GM04503 (cell line): ENCODE measurements at regions not wholly inside any gene's neighbourhood (a gene's known extent, or its start where the extent isn't known, plus 50 kb on each side); places are given as distances from the start of the nearest gene placed in this dataset.
"Not testable (repeated sequence)": the region's sequence is repeated elsewhere in the genome, so short reads cannot be mapped to it uniquely, and the experiment has no call there.

Experiments
- DNase-seq: peaks from one replicate; pipeline ENCODE4 v3.0.0-alpha.2; 2012; ENCODE audit warnings: low read depth

DNA sequence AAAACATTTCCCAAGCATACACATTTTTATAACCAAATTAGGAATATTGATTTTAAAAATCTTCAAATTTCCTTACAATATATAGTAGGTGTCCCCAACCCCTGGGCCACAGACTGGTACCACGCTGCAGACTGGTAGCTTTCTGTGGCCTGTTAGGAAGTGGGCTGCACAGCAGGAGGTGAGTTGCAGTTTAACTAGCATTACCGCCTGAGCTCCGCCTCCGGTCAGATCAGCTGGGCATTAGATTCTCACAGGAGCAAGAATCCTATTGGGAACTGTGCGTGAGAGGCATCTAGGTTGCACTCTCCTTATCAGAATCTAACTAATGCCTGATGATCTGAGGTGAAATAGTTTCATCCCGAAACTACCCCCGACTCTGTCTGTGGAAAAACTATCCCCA lies 62.1 kb downstream of the ZWINT start:
- DNase-seq = no peak

DNA sequence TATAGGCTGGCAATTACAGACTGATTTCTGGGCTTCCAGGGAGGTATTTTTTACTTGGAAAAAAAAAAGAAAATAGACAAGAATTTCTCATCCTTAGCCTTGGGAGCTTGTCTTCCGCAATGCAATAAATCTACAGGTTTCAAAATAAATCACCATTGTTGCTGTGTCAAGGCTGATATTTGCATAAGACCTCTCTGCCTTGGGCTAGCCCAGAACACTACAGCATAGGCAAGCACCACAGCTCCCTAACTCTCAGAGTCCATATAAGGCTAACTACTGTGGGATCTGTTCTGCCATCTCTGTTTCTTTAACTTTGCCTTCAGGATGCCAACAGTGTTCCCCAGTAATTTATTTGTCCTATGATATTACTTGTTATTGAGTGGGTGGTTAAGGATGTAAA lies 64.4 kb downstream of the ZWINT start:
- no peak for DNase-seq

DNA sequence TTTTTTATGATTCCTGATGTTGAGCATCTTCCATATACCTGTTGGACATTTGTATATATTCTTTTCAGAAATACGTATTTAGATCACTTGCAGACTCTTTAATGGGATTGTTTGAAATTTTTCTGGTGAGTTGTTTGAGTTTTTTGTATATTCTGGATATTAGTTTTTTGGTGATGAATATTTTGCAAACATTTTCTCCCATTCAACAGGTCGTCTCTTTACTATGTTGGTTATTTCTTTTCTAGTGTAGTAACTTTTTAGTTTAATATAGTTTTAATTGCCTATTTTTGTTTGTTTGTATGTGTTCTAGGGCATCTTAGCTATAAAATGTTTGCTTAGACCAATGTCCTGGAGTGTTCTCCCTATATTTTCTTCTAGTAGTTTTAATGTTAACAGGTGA lies 72.7 kb downstream of the ZWINT start:
- DNase-seq = no peak

DNA sequence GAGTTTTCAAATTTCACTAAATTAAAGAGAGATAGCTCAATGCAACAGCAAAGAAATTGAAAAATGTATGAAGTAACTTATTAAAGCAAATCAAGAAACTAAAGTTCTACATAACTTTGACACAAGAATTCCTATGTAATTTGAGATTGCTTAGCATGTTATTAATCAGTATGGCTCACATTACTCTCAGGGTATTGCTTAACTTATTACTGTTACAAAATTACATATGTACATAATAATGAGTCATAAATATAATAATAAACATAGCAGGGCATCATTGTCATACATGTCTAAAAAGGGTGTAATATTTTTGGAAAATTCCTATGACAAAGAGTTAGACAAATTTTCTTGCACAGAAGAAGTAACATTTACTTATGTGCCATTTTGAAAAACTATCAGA lies 75.0 kb downstream of the ZWINT start:
- DNase-seq = no peak

DNA sequence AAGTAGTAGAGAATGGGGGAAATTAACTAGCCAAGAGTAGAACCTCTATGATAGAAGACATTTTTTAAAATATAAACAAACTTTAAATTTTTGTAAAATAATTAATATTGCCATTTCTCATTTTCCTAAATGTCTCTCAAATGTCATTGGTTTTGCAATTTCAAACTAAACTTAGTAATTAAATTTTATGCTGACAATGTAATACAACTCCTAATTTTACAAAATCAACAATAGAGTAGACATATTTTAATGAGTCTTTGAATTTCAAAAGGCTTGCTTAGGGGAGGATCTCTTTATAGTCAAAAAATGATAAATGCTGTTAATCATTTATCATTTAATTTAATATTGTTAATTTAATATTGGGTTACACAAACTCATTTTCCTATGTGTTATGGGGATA lies 81.8 kb downstream of the ZWINT start:
- DNase-seq = no peak

DNA sequence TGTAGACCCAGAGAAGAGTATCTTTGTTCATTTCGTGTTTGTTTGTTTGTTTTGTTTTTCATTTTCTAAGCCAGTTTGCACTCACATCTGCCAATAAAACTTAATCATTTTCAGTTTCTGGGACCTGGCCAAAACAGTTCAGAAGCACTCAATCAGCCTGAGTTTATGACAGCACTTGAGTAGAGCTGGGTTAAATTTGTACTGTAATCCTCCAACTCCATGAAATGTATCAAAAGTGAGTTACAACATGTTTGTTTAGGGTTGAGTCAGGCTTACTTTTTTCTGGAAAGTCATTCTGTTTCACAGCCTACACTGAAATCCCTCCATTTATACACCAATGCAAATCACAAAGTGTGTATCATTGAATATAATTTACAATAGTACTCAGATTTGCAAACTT lies 91.9 kb downstream of the ZWINT start:
- DNase-seq = no peak

DNA sequence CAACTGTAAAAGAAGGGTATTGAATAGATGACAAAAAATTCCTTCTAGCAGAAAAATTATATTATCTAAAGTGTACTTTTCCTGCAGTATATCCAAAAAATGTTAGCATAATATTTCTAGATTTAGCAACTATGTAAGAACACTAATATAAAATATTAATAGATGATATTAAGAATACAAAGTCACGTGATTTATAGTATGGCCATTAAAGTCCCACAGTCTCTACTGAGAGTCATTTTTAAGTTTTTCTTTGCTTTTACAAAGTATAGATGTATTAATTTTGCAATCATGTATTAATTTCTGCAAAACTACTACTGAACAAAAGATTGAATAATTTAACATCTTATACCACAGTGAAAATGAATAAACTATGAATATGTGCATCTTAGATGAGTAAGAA lies 94.9 kb downstream of the ZWINT start:
- no peak for DNase-seq

DNA sequence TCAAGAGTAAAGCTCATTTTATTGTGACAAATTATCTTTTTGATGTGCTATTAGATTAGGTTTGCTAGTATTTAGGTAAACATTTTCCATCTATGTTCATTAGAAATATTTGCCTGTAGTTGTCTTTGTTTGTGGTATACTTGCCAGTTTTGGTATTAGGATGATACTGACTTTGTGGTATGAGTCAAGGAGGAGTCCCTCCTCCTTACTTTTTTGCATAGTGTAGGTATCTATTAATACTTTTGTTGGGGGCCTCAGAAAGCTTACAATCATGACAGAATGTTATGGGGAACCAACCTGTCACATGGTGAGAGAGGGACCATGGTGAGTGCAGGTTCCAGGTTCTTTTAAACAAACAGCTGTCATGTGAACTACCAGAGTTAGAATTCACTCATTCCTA lies 102.1 kb downstream of the ZWINT start:
- no peak for DNase-seq

DNA sequence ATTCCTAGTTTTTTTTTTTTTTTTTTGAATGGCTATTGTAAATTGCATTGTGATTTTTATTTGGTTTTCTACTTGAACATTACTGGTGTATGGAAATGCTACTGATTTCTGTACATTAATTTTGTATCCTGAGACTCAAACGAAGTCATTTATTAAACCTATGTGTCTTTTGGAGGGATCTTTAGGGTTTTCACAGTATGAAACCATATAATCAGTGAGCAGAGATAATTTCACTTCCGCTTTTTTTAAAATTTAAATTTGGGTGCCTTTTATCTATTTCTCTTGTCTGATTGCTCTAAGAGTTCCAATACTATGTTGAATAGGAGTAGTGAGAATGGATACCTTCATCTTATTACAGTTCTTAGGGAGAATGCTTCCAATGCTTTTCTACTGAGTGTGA lies 102.7 kb downstream of the ZWINT start:
- no peak for DNase-seq

DNA sequence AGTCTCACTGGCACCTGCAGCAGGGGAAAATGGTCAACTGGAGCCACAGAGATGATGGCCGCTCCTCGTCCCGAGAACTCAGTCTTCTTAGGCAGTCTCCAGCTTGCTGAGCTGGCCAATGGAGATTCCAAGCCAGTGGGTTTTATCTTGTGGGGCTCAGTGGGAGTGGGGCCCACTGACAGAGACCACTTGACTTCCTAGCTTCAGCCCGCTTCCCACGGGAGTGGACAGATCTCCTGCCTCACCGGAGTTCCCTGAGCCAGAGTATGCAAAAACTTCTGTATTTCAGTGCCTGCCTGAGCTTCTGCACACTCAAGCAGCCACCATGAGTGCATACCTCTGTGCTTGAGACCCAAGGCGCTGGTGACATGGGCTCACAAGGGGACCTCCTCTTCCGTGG lies 105.8 kb downstream of the ZWINT start:
- DNase-seq = no peak

DNA sequence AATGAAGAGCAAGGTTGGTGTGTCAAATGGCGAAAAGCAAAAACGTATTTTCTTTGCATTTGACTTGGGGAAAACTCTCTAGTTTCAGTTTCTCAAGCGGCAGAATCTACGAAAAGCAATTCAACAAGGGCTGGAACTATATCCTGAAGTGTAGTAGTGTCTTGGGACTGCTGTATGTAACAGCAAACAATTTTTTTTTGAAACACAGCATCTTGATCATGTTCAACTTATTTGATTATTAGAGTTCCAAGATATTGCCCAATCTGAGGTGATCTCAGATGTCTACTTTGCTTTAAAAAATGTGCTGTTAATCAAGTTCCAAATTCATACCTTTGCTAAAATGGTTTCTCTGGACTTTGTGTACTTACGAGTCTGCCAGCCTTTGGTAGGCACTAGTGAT lies 120.6 kb downstream of the ZWINT start:
- no peak for DNase-seq

DNA sequence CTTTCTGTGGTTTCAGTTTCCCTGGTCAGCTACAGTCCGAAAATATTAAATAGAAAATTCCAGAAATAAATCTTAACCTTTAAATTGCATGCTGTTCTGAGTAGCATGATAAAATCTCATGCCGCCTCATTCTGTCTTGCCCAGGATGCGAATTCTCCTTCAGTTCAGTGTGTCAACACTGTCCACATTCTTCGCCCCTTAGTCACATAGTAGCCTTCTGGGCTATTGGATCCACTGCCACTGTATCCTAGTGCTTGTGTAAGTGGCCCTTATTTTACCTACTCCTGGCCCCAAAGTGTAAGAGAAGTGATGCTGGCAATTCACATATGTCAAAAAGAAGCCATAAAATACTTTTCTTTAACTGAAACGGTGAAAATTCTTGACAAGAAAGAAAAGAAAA lies 129.6 kb downstream of the ZWINT start:
- no peak for DNase-seq

DNA sequence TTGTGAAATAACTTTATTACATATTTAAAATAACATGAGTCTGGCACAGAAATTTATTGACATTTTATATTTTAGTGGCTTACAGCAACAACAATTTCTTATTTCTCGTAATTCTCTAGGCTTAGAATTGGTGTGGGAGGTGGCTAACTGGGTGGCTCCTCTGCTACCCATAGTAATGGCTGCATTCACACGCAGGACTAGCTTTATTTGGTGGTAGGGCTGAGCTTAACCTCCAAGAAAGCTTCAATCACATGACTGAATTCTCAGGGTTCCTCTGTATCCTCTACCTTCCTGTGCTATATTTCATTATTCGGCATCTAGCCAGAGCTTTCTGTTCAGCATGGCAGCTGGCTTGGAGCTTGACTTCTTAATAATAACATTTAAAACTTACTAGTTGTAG lies 138.8 kb downstream of the ZWINT start:
- DNase-seq = no peak

DNA sequence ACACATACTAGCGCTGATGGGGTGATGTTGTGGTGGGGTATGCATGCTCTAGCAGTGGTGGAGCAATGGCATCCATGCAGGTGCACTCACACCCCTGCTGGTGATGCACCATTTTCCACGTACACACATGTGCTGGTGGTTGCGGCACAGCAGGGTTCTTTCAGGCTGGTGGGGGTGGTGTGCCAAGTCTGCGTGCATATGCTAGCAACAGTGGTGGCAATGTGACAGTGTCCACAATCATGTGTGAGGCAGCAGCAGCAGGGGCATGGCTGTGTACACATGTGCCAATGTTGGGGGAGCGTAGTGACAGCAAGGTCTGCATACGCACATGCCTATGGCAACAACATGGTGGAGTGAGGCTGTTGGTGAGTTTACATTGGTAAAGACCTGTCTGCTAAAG lies 148.1 kb downstream of the ZWINT start:
- no peak for DNase-seq

DNA sequence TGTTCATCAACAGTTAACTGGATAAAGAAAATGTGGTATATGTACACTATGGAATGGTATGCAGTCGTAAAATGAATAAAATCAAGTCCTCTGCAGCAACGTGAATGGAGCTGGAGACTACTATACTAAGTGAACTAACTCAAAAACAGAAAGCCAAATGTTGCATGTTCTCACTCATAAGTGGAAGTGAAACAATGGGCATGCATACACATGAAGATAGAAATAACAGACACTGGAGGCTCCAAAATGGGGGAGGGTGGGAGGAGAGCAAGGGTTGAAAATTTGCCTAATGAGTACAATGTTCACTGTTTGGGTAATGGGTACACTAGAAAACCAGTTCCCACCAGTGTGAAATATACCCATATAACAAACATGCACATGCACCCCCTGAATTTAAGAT lies 179.5 kb downstream of the ZWINT start:
- DNase-seq = no peak

DNA sequence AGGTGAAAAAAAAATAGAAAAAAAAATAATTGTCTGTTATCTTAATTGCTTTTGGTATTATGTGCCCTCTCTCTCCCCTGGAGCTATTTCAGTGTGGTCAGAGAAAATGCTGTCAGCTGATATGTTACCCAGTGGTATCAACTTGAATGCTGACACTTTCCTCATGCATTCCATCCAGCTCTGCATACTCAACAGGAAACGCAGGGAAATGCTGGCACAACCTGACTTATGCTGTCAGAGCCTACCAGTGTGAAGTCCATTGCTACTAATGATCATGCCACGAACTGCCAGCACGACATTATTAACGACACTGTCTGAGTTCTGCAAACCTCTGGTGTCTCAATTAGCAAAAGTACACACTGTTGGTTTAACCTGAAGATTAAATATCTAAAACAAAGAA lies 182.8 kb downstream of the ZWINT start:
- no peak for DNase-seq

DNA sequence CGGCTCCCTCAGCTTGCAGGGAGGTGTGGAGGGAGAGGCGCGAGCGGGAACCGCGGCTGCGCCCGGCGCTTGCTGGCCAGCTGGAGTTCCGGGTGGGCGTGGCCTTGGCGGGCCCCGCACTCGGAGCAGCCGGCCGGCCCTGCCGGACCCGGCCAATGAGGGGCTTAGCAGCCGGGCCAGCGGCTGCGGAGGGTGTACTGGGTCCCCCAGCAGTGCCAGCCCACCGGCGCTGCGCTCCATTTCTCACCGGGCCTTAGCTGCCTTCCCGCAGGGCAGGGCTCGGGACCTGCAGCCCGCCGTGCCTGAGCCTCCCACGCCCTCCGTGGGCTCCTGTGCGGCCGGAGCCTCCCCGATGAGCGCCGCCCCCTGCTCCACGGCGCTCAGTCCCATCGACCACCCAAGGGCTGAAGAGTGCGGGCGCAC lies 206.0 kb downstream of the ZWINT start:
- not testable (repeated sequence) for DNase-seq

DNA sequence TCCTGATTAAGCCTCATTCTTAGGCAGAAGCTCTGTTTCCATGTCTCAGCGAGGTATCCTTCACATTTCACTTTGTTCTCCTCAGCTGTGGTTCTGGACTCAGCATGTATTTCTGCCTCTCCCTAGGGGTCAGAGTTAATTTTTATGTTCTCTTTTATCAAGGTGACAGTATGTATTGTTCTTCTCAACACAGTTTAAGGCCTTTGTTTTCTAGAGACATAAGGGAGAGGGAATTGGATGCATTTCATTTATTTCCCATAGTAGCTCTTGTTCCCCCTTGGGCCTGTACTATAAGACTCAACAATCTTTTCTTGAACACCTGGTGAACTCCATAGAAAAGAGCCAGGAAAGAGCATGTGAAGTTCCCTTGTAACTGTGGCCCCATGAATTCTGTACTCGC lies 214.3 kb downstream of the ZWINT start:
- no peak for DNase-seq

DNA sequence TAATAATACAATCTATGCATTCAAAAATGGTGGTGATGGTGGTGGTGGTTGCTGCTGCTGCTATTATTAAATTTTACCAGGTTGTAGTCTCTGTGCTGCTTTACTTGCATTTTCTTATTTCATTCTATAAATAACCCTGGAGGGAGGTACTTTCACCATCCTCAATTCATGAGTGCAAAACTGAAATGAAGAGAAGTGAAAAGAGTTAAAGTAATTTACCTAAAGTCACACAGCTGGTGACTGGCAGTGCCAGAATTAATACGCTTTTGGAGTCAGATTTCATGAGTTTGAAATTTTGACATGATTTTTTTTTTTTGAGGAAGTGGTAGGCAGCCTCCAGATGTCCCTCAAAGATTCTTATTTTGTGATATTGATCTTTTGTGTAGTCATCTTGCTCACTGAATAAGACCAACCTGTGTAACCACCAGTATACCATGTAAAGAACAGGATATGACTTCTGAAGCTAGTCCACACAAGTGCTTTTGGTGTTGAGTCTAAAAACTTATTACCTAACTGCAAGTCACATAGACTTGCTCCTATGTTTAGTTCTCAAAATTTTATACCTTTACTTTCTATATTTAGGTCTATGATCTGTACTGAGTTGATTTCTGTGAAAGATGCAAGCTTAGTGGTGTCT lies 218.8 kb downstream of the ZWINT start:
- no peak for DNase-seq

DNA sequence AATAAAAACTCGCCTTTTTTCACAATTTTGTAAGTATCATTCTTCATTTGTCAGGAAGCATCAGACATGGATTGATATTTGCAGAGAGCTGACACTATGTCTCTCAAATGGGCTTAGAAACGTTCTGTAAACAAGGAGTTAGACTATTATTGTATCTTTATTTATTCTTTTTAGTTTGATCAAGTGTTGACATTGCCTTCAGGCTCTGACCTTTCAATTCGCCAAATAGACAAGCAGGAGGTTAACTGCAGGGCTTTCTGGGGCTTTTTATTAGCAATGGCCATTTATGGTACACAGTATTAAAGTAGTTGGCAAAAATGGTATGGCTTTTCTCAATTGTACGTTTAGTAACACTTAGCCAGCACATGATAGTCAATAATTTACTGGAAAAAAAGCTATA lies 221.7 kb downstream of the ZWINT start:
- DNase-seq = no peak

DNA sequence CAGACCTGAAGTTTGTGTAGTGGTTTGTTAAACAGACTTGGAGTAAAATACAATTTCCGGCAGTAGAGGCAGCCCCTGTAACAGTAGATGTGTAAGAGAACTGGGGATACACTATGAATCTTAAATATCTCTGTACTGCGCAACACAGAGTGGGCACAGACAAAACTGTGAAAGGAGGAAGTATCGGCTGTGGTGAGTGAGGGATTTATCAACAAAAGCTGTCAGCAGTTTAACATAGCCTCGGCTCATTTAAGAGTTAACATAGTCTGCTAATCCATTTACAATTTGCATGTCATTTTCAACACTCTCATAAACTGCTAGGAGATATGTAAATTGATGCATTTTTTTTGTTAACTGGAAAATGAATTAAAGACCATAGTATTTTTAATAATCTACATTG lies 225.2 kb downstream of the ZWINT start:
- no peak for DNase-seq

DNA sequence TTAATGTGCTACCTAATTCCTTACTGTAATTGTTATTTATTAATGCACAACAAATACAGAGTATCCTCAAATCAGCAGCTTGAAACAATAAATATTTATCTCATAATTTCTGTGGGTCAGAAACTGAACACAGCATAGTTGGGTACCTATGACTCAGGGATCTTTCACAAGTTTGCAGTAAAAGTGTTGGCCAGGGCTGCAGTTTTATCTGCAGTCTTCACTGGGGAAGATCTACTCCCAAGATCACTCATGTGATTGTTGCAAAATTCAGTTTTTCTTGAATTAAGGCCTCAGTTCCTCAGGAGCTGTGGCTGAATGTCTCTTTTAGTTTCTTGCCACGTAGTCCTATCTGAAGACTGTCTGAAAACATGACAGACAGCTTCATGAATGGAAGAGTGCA lies 237.8 kb downstream of the ZWINT start:
- no peak for DNase-seq

DNA sequence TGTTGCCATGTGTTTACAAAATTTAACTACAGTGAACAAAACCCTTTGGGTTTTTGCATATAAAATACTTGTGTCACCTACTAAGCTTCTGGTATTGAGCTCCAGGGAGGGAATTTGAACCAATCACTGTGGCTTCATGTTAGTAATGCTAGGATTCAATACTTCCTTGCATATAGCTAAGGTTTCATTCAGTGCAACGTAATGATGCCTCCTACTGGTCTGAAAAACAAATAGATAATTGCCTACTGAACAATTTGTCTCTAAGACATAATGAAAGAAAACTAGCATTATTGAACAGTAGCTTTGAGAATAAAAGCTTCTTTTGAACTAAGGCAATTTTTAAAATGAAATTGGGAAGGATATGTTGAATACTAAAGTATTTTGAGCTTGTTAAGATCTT lies 244.4 kb downstream of the ZWINT start:
- no peak for DNase-seq

DNA sequence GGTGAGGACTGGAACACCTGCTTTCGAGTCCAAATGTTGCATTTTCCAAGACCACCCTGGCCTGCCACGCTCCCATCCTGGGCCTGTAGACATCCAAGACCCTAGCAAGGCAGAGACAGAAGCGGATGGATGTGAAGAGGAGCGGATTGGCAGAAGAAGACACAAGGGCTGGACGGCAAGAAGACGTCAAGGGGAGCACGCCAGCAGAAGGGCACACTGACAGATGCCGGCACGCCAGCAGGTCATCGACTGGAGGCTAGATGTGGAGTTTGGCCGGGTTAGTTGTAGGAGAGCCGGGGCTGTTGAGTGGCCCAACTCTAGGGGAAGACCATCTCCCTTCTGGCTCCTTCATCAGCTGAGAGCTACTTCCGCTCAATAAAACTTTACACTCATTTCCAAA lies 251.6 kb downstream of the ZWINT start:
- no peak for DNase-seq

DNA sequence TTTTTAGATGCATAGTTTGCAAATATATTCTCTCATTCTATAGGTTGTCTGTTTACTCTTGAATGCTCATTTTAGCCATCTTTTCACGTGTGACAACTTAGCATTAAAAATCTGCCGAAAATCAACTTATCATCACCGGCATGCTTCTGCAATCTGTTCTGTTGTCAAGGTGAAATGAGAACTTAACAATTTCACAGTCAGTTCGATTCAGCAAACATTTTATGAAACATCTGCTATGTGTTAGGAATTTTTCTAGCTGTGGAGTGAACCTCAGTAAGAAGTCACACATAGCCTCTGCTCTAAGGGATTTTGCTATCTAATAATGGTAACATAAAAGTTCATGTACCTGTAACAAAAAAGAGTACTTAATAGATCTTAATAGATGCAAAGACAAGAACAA lies 256.1 kb downstream of the ZWINT start:
- DNase-seq = no peak
